ENCODE measurements at regions not wholly inside any gene's neighbourhood (a gene's known extent, or its start where the extent isn't known, plus 50 kb on each side); places are given as distances from the start of the nearest gene placed in this dataset.

GRCh38 chr5:173527671-173528070 is 88.8 kb downstream of the BOD1 start:
- no peak overlapping the region for H3K4me3 ChIP-seq (ENCODE audit: low read length)
- DNase-seq (ENCODE audit: low read depth) = no peak
- TF ChIP-seq, protein P1, sequence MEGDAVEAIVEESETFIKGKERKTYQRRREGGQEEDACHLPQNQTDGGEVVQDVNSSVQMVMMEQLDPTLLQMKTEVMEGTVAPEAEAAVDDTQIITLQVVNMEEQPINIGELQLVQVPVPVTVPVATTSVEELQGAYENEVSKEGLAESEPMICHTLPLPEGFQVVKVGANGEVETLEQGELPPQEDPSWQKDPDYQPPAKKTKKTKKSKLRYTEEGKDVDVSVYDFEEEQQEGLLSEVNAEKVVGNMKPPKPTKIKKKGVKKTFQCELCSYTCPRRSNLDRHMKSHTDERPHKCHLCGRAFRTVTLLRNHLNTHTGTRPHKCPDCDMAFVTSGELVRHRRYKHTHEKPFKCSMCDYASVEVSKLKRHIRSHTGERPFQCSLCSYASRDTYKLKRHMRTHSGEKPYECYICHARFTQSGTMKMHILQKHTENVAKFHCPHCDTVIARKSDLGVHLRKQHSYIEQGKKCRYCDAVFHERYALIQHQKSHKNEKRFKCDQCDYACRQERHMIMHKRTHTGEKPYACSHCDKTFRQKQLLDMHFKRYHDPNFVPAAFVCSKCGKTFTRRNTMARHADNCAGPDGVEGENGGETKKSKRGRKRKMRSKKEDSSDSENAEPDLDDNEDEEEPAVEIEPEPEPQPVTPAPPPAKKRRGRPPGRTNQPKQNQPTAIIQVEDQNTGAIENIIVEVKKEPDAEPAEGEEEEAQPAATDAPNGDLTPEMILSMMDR (conservative IDR thresholded peaks at IDR 0.05; ENCODE audit: low read depth, low read length) = no peak

DNA sequence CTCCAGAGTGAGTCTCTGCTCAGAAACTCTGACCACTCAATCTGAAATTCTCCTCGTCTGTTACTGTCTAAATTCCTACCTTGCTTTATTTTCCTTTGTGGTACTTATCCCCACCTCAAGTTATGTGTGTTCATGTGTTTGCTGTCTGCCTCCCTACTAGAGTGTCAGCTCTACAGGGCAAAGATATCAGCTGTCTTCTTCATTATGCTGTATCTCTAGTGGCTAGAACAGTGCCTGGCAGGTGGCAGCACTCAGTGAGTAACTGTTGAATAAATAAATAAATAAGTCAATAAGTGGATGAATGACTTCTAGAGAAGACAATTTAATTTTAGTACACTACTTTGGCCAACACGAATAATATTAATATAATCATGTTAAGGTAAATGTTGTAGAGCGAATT is 92.3 kb downstream of the BOD1 start:
- DNase-seq (ENCODE audit: low read depth) = no peak
- H3K4me3 ChIP-seq (ENCODE audit: low read length) = no peak overlapping the region
- TF ChIP-seq, protein P1 (conservative IDR thresholded peaks at IDR 0.05; ENCODE audit: low read depth, low read length) = no peak

DNA sequence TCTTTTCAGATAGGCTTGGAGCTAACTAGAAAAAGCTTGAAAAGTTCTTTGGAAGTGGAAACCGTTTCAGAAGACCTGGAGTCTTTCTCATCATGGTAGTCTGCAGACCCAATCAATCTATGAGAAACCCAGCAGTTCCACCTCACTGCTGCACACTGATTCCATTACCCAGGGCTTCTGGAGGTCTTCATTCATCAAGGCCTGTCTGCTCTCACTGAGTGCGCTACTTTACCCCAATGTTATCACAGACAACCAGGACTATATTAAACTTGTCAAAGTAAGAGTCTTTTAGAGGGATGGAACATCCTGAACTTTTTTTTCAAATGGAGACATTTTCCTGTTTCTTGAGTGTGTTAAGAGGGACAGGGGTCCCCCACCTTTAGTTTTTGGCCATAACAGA is 93.1 kb downstream of the BOD1 start:
- TF ChIP-seq, protein P1 (conservative IDR thresholded peaks at IDR 0.05; ENCODE audit: low read depth, low read length) = no peak
- H3K4me3 ChIP-seq (ENCODE audit: low read length) = no peak overlapping the region
- DNase-seq (ENCODE audit: low read depth) = no peak

- TF ChIP-seq, protein P1 (conservative IDR thresholded peaks at IDR 0.05; ENCODE audit: low read depth, low read length) = no peak
- H3K4me3 ChIP-seq (ENCODE audit: low read length) = no peak overlapping the region
- DNase-seq (ENCODE audit: low read depth) = no peak
Observed at GRCh38 chr5:173522518-173522917, 93.9 kb downstream of the BOD1 start.

DNA sequence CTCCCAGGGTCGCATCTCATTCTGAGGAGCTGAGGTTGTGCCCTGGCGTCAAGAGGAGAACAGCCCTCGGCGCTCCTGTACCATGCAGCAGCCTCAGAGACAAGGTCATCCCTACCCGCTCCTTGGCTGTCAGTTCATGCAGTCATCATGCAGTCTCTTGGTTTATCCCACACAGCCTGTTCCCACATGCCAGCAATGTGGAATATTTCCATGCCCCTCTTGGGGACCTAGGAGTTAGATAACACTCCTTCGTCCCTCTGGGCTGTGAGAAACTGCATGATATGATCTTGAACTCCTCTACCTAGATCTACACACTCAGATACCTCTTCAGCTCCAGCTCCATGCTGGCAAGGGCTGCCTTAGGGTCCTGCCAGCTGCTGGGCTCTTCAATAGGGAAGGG is 97.6 kb downstream of the BOD1 start:
- no peak overlapping the region for H3K4me3 ChIP-seq (ENCODE audit: low read length)
- no peak for DNase-seq (ENCODE audit: low read depth)
- TF ChIP-seq, protein P1 (conservative IDR thresholded peaks at IDR 0.05; ENCODE audit: low read depth, low read length) = no peak

DNA sequence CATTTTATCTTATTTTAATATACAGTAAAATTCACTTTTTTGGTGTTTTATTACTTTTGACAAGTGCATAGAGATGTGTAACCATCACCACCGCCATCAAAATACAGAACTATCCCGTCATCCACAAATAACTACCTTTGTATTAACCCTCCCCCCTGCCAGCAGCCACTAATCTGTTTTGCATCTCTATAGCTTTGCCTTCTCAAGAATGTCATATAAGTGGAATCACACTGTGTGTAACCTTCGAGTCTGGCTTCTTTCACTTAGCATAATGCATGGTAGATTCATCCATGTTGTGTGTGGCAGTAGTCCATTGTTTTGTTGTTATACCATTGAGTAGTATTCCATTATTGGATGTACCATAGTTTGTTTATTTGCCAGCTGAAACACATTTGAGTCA is 98.8 kb downstream of the BOD1 start:
- TF ChIP-seq, protein P1 (conservative IDR thresholded peaks at IDR 0.05; ENCODE audit: low read depth, low read length) = no peak
- no peak for DNase-seq (ENCODE audit: low read depth)
- H3K4me3 ChIP-seq (ENCODE audit: low read length) = no peak overlapping the region

GRCh38 chr5:173515526-173515925 is 100.9 kb downstream of the BOD1 start:
- DNase-seq (ENCODE audit: low read depth) = no peak
- H3K4me3 ChIP-seq (ENCODE audit: low read length) = no peak overlapping the region
- TF ChIP-seq, protein P1 (conservative IDR thresholded peaks at IDR 0.05; ENCODE audit: low read depth, low read length) = no peak
